Lung (tissue), 11 donors: ENCODE measurements at regions not wholly inside any gene's neighbourhood (a gene's known extent, or its start where the extent isn't known, plus 50 kb on each side); places are given as distances from the start of the nearest gene placed in this dataset.
A peak's percentile ranks its signal among the peaks of the same experiment; 100 is the strongest.

Experiments used
- ATAC-seq: fragments of 200-7000 bp; cut with Tn5 transposase; one replicate; pipeline ENCODE4 v1.9.1; 2020; ENCODE audit warnings: moderate number of reproducible peaks; ENCODE audit not compliant: insufficient read depth, low FRiP score
- DNase-seq, 3 donors: peaks; one replicate each; pipeline ENCODE4 v3.0.0-alpha.2; 2013 to 2017
- H3K27ac ChIP-seq, 2 donors: one replicate each; pipeline ENCODE4 v1.5.1; 2013; ENCODE audit warnings: mild to moderate bottlenecking in 2 of 2, moderate library complexity in 2 of 2, control low read depth in 1 of 2, inconsistent platforms in 1 of 2, low read depth in 1 of 2, low read length in 1 of 2
- H3K27me3 ChIP-seq, 3 donors: one replicate each; pipeline ENCODE4 v1.5.1; 2013; ENCODE audit warnings: low read length in 2 of 3; ENCODE audit not compliant: control insufficient read depth in 3 of 3, insufficient read depth in 3 of 3
- H3K36me3 ChIP-seq, 4 donors: one replicate each; pipeline ENCODE4 v1.5.1; 2013; ENCODE audit warnings: low read length in 4 of 4, mild to moderate bottlenecking in 1 of 4, moderate library complexity in 1 of 4; ENCODE audit not compliant: control insufficient read depth in 4 of 4, insufficient read depth in 4 of 4
- H3K4me1 ChIP-seq, 5 donors: one replicate each; pipeline ENCODE4 v1.5.1; 2013; ENCODE audit warnings: low read length in 5 of 5, mild to moderate bottlenecking in 2 of 5, moderate library complexity in 1 of 5; ENCODE audit not compliant: control insufficient read depth in 5 of 5, insufficient read depth in 5 of 5
- H3K4me3 ChIP-seq: one replicate; pipeline ENCODE4 v1.5.1; 2013; ENCODE audit warnings: mild to moderate bottlenecking, control low read depth, moderate library complexity
- H3K9ac ChIP-seq, 2 donors: one replicate each; pipeline ENCODE4 v1.5.1; 2013; ENCODE audit warnings: low read length in 2 of 2, control low read depth in 1 of 2; ENCODE audit not compliant: insufficient read depth in 1 of 2
- H3K9me3 ChIP-seq, 4 donors: one replicate each; pipeline ENCODE4 v1.5.1; 2013; ENCODE audit warnings: low read length in 3 of 4, mild to moderate bottlenecking in 1 of 4, moderate library complexity in 1 of 4; ENCODE audit not compliant: control insufficient read depth in 4 of 4, insufficient read depth in 3 of 4
- CTCF ChIP-seq: IDR thresholded peaks from 2 replicates; pipeline ENCODE4 v1.5.1; 2012; ENCODE audit warnings: mild to moderate bottlenecking; ENCODE audit errors: control extremely low read depth, extremely low read depth
- WGBS, 2 donors: extraction: QIAGEN DNeasy Blood & Tissue Kit; methylation state at CpG; one replicate each; pipeline ENCODE4 v1.1.7; 2013; 5-methylcytosine and 5-hydroxymethylcytosine counted together
- donor health status: control.
- donor health status: control.
- donor health status: Bipolar disorder and iron deficiency.
- donor health status: healthy.
- donor health status: DM: yes; HTN: yes; CAD: no.

GRCh38 chr5:77948476-77948875, 172.3 kb upstream of the TBCA start:
- ATAC-seq, result no peak
- H3K27ac ChIP-seq, result no peak overlapping the region
- no peak for TF ChIP-seq CTCF
- no peak overlapping the region for H3K4me3 ChIP-seq
- no peaks in the 10 kb centered on the region for H3K9me3 ChIP-seq
- WGBS, 2 donors, result 92 to 95% methylated on average over 1 of the region's 1 CpG
- peaks cover 0 to 29% (median 6%) of the 10 kb centered on the region in 3 donors for H3K27me3 ChIP-seq
- no peak overlapping the region for H3K9ac ChIP-seq
- no peaks in the 10 kb centered on the region for H3K36me3 ChIP-seq
- no peak for DNase-seq
- peaks cover 0 to 2% (median 0%) of the 10 kb centered on the region in 5 donors for H3K4me1 ChIP-seq

- Histone ChIP-seq H3K9ac (no peak overlapping the region), H3K4me3 (no peak overlapping the region), H3K9me3 (no peaks in the 10 kb centered on the region), H3K4me1 (peaks cover 0 to 2% (median 0%) of the 10 kb centered on the region in 5 donors), H3K27me3 (peaks cover 0 to 23% (median 6%) of the 10 kb centered on the region in 3 donors), H3K36me3 (no peaks in the 10 kb centered on the region), H3K27ac (no peak overlapping the region)
- 71 to 83% methylated on average over 7 of the region's 7 CpGs for WGBS, 2 donors
- ATAC-seq (no peak), DNase-seq (no peak)
- no peak for TF ChIP-seq CTCF
These were observed 170.9 kb upstream of the TBCA start for GRCh38 chr5:77947041-77947428.

GRCh38 chr5:77946381-77947040, 170.4 kb upstream of the TBCA start:
- WGBS, 2 donors, result 41 to 69% methylated on average over 4 of the region's 4 CpGs
- Histone ChIP-seq H3K36me3 (no peaks in the 10 kb centered on the region), H3K27me3 (peaks cover 0 to 23% (median 6%) of the 10 kb centered on the region in 3 donors), H3K9me3 (no peaks in the 10 kb centered on the region), H3K27ac (no peak overlapping the region), H3K4me1 (peaks cover 0 to 2% (median 0%) of the 10 kb centered on the region in 5 donors), H3K9ac (no peak overlapping the region), H3K4me3 (no peak overlapping the region)
- TF ChIP-seq CTCF, result no peak
- DNase-seq, result peak in 2 of 3 donors; percentile 36 to 54
- ATAC-seq, result no peak

GRCh38 chr5:77945874-77946273, 169.7 kb upstream of the TBCA start:
- H3K4me1 ChIP-seq, result peaks cover 0 to 2% (median 0%) of the 10 kb centered on the region in 5 donors
- no peak for ATAC-seq
- TF ChIP-seq CTCF, result no peak
- H3K4me3 ChIP-seq, result no peak overlapping the region
- no peaks in the 10 kb centered on the region for H3K9me3 ChIP-seq
- no peak overlapping the region for H3K27ac ChIP-seq
- WGBS, 2 donors, result 44 to 65% methylated on average over 3 of the region's 3 CpGs
- H3K27me3 ChIP-seq, result peaks cover 0 to 23% (median 8%) of the 10 kb centered on the region in 3 donors
- DNase-seq, result no peak
- H3K9ac ChIP-seq, result no peak overlapping the region
- H3K36me3 ChIP-seq, result no peaks in the 10 kb centered on the region
